AG10803 (cell line): ENCODE measurements at regions not wholly inside any gene's neighbourhood (a gene's known extent, or its start where the extent isn't known, plus 50 kb on each side); places are given as distances from the start of the nearest gene placed in this dataset.
A peak's percentile ranks its signal among the peaks of the same experiment; 100 is the strongest.

Source experiments
- DNase-seq: peaks from one replicate; pipeline ENCODE4 v3.0.0; 2010; ENCODE audit warnings: low read depth
- H3K4me3 ChIP-seq: 2 replicates; pipeline ENCODE4 v1.5.1; 2011; ENCODE audit warnings: mild to moderate bottlenecking, low read length, control low read depth
- TF ChIP-seq, protein P1 (sequence below): conservative IDR thresholded peaks from 2 replicates; pipeline ENCODE4 v1.5.1; 2011; ENCODE audit warnings: mild to moderate bottlenecking, low read length, control low read depth, inconsistent platforms

GRCh38 chr11:96508861-96509260, 119.0 kb downstream of the JRKL start:
- no peak for DNase-seq
- TF ChIP-seq, protein P1, sequence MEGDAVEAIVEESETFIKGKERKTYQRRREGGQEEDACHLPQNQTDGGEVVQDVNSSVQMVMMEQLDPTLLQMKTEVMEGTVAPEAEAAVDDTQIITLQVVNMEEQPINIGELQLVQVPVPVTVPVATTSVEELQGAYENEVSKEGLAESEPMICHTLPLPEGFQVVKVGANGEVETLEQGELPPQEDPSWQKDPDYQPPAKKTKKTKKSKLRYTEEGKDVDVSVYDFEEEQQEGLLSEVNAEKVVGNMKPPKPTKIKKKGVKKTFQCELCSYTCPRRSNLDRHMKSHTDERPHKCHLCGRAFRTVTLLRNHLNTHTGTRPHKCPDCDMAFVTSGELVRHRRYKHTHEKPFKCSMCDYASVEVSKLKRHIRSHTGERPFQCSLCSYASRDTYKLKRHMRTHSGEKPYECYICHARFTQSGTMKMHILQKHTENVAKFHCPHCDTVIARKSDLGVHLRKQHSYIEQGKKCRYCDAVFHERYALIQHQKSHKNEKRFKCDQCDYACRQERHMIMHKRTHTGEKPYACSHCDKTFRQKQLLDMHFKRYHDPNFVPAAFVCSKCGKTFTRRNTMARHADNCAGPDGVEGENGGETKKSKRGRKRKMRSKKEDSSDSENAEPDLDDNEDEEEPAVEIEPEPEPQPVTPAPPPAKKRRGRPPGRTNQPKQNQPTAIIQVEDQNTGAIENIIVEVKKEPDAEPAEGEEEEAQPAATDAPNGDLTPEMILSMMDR = no peak
- no peak overlapping the region for H3K4me3 ChIP-seq

- TF ChIP-seq, protein P1 = no peak
- no peak overlapping the region for H3K4me3 ChIP-seq
- no peak for DNase-seq
Measured at GRCh38 chr11:96520939-96521338, 131.1 kb downstream of the JRKL start.

DNA sequence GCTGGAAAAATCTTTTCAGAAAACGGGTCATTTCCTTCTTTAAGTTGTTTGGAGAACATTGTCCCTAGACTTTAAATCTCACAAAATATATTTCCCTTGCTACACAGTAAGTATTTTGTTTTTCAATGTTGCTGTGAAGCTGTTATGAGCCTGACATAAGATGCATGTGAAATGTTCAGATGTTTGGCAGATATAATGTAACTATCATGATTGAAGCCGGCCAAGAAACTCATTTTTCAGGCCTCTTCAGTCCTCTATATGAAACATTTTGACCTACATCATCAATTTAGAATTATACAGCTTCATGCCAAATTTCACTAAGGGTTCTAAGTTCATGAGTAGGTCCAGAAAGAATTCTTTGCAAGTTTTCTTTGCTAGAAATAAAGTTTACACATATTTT, 133.8 kb downstream of the JRKL start:
- TF ChIP-seq, protein P1 = no peak
- no peak overlapping the region for H3K4me3 ChIP-seq
- DNase-seq = no peak

DNA sequence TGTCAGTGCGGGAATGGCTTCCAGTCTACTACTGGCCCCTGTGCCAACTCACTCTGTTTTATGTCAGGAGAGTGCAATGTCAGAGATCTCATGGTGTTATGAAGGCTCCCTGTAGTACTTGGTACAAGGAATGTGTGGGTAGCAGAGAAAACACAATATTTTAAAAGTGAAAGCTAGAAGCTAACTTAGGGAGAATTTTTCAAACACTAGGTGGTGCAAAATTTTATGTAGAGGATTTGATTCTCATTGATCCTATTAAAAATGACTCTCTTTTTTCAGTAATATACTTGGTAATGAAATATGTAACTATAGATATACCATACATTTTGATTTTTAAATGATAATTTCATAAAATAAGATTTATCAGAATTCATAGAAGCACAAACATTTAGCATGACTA, 134.7 kb downstream of the JRKL start:
- DNase-seq = no peak
- H3K4me3 ChIP-seq = no peak overlapping the region
- TF ChIP-seq, protein P1 = peak; percentile 5

DNA sequence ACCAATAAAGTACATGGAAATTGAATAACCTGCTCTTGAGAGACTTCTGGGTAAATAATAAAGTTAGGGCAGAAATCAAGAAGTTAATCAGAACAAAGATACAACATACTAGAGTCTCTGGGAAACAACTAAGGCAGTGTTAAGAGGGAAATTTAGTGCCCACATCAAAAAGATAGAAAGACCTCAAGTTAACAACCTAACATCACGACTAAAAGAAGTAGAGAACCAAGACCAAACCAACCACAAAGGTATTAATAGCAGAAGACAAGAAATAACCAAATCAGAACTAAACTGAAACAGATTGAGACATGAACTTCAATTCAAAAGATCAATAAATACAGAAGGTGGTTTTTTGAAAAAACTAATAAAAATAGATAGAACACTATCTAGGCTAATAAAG, 140.7 kb downstream of the JRKL start:
- TF ChIP-seq, protein P1 = no peak
- H3K4me3 ChIP-seq = no peak overlapping the region
- no peak for DNase-seq

- no peak for DNase-seq
- no peak overlapping the region for H3K4me3 ChIP-seq
- TF ChIP-seq, protein P1 = no peak
Measured at GRCh38 chr11:96538104-96538503, 148.3 kb downstream of the JRKL start.

DNA sequence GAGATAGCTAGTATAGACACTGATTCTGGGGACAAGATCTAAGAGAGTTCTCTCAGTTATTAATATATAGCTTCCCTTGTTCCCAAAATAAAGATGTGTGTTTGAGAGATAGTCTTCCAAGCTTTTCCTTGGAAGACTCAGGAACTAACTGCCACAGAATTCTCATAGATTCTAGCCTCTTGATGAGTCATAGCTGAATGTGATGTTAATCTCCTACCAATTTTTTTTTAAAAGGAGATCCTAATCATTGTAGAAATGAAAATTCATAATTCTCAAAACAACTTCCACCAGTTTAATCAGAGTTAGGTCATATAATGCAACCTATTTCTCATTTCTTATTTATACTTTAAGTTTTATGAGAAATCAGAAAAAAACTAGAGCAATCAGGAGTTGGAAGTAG, 148.8 kb downstream of the JRKL start:
- no peak for DNase-seq
- TF ChIP-seq, protein P1 = no peak
- no peak overlapping the region for H3K4me3 ChIP-seq
